Testis (tissue), 2 donors: ENCODE measurements at regions not wholly inside any gene's neighbourhood (a gene's known extent, or its start where the extent isn't known, plus 50 kb on each side); places are given as distances from the start of the nearest gene placed in this dataset.

Experiments
- POLR2A ChIP-seq: fragments of 450-650 bp; IDR thresholded peaks from one replicate; pipeline ENCODE4 v1.6.1; 2017; ENCODE audit warnings: antibody characterized with exemption, mild to moderate bottlenecking, moderate library complexity
- TF ChIP-seq, protein P1 (sequence below), 3 experiments: fragments of 450-650 bp in 2 of 3; fragments of 200-600 bp in 1 of 3; sonication (generic) in 1 of 3; IDR thresholded peaks; one replicate each; pipeline ENCODE4 v1.5.1; 2016 to 2019; ENCODE audit warnings: antibody characterized with exemption in 3 of 3, mild to moderate bottlenecking in 2 of 3, moderate library complexity in 1 of 3

DNA sequence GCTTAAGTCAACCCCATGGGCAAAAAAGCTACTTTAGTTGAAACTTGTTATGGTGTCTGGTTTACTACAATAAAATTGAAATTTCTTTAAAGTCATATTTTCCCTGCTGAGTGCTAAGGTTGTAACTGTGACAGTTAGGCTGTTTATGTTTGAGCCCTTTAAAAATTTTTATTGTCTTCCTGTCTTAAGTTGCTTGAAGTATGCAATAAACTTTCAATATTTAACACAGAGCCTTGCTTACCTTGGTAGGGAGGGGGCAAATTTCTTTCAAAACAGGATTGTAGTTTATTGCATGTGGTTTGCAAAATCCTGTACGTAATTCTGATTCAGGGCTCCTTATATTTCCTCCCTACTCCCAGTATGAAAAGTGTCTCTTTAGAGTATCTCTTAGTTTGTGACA is 465.5 kb upstream of the ACTBL2 start:
- no peak for TF ChIP-seq POLR2A
- TF ChIP-seq, protein P1, sequence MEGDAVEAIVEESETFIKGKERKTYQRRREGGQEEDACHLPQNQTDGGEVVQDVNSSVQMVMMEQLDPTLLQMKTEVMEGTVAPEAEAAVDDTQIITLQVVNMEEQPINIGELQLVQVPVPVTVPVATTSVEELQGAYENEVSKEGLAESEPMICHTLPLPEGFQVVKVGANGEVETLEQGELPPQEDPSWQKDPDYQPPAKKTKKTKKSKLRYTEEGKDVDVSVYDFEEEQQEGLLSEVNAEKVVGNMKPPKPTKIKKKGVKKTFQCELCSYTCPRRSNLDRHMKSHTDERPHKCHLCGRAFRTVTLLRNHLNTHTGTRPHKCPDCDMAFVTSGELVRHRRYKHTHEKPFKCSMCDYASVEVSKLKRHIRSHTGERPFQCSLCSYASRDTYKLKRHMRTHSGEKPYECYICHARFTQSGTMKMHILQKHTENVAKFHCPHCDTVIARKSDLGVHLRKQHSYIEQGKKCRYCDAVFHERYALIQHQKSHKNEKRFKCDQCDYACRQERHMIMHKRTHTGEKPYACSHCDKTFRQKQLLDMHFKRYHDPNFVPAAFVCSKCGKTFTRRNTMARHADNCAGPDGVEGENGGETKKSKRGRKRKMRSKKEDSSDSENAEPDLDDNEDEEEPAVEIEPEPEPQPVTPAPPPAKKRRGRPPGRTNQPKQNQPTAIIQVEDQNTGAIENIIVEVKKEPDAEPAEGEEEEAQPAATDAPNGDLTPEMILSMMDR (IDR thresholded peaks at IDR 0.05) = no peak
